ENCODE measurements at regions not wholly inside any gene's neighbourhood (a gene's known extent, or its start where the extent isn't known, plus 50 kb on each side); places are given as distances from the start of the nearest gene placed in this dataset.

- TF ChIP-seq POLR2A (IDR thresholded peaks at IDR 0.05; ENCODE audit: extremely low read depth, insufficient read length) (no peak), MYC (IDR thresholded peaks at IDR 0.05; ENCODE audit: low read depth, low read length) (no peak), CTCF (IDR thresholded peaks at IDR 0.05; ENCODE audit: low read depth, low read length) (no peak)
- TF ChIP-seq, protein P1, sequence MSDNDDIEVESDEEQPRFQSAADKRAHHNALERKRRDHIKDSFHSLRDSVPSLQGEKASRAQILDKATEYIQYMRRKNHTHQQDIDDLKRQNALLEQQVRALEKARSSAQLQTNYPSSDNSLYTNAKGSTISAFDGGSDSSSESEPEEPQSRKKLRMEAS (IDR thresholded peaks at IDR 0.05; ENCODE audit: low read depth, low read length): no peak
- DNase-seq (ENCODE audit: low read depth): peak; percentile 28
These were observed 573.4 kb upstream of the CNTNAP2 start for GRCh38 chr7:145543242-145543641.

DNA sequence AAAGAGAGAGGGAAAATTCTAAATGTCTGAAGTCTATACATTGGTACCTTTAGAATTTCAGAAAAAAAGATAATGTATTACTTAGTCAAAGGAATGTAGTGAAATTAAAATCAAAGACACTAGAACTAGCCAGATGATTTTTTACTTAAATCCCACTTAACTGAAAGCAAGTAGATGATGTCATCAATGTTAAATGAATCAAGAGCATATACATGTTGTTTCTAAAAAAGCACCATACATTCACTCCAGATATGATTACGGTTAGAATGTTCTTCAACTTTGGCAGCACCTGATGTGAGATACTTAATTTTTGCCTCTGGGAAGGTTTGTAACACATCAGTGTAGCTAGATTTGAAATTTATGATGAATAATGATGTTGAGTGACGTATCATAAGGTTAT is 576.7 kb upstream of the CNTNAP2 start:
- no peak overlapping the region for H3K4me3 ChIP-seq (ENCODE audit: low read depth, low read length)
- no peak for DNase-seq (ENCODE audit: low read depth)
- TF ChIP-seq, protein P1 (IDR thresholded peaks at IDR 0.05; ENCODE audit: low read depth, low read length): no peak
- TF ChIP-seq POLR2A (IDR thresholded peaks at IDR 0.05; ENCODE audit: extremely low read depth, insufficient read length) (no peak), MYC (IDR thresholded peaks at IDR 0.05; ENCODE audit: low read depth, low read length) (no peak), CTCF (IDR thresholded peaks at IDR 0.05; ENCODE audit: low read depth, low read length) (no peak)

More at GRCh38 chr7:145543242-145543641, 573.4 kb upstream of the CNTNAP2 start:
- no peak overlapping the region for H3K4me3 ChIP-seq (ENCODE audit: low read depth, low read length)

- no peak for DNase-seq (ENCODE audit: low read depth)
- TF ChIP-seq POLR2A (IDR thresholded peaks at IDR 0.05; ENCODE audit: extremely low read depth, insufficient read length) (no peak), MYC (IDR thresholded peaks at IDR 0.05; ENCODE audit: low read depth, low read length) (no peak), CTCF (IDR thresholded peaks at IDR 0.05; ENCODE audit: low read depth, low read length) (no peak)
- TF ChIP-seq, protein P1 (IDR thresholded peaks at IDR 0.05; ENCODE audit: low read depth, low read length): no peak
These were observed 582.3 kb upstream of the CNTNAP2 start for GRCh38 chr7:145534301-145534700.

DNA sequence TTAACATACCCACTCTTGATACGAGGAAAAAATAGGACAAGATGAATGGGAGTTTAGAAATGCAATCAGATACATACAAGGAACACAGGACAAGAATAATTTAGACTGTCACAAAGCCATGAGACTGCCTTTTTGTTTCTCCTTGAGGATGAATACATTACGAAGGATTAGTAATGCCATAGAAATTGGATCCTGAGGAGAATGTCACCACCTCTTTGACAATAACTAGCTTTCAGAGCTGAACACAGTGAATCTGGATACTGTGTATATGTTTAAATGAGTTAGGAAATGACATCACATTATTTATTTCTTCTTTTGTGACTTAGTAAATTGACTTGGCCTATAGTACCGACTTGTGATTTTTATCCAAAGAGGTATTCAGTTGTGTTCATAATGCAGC is 596.3 kb upstream of the CNTNAP2 start:
- no peak overlapping the region for H3K4me3 ChIP-seq (ENCODE audit: low read depth, low read length)
- no peak for DNase-seq (ENCODE audit: low read depth)
- TF ChIP-seq POLR2A (IDR thresholded peaks at IDR 0.05; ENCODE audit: extremely low read depth, insufficient read length) (no peak), MYC (IDR thresholded peaks at IDR 0.05; ENCODE audit: low read depth, low read length) (no peak), CTCF (IDR thresholded peaks at IDR 0.05; ENCODE audit: low read depth, low read length) (no peak)
- TF ChIP-seq, protein P1 (IDR thresholded peaks at IDR 0.05; ENCODE audit: low read depth, low read length): no peak

More at GRCh38 chr7:145534301-145534700, 582.3 kb upstream of the CNTNAP2 start:
- H3K4me3 ChIP-seq (ENCODE audit: low read depth, low read length): no peak overlapping the region

DNA sequence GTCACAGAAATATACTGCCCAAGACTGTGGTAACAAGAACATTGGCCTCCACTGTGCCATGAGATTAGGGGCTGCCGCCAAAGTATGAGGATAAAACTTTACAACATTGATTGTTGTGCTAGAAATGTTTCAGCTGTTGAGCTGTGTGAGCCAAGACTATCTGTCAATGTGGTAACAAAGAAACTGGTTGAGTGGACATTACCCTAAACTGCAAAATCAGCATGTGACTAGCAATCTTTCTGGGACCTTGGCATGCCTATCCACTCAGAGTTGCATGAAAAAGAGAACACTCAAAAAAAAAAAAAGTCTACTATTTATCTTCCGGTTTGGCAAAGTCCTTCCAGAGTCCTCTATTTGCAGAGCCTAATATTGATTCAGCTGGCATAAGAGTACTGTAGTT is 605.6 kb upstream of the CNTNAP2 start:
- DNase-seq (ENCODE audit: low read depth): no peak
- no peak for TF ChIP-seq CTCF (IDR thresholded peaks at IDR 0.05; ENCODE audit: low read depth, low read length)
- TF ChIP-seq MYC (IDR thresholded peaks at IDR 0.05; ENCODE audit: low read depth, low read length): no peak
- TF ChIP-seq, protein P1 (IDR thresholded peaks at IDR 0.05; ENCODE audit: low read depth, low read length): no peak
- no peak for TF ChIP-seq POLR2A (IDR thresholded peaks at IDR 0.05; ENCODE audit: extremely low read depth, insufficient read length)
- H3K4me3 ChIP-seq (ENCODE audit: low read depth, low read length): no peak overlapping the region

Measured in NB4 (cell line).